ENCODE measurements at regions not wholly inside any gene's neighbourhood (a gene's known extent, or its start where the extent isn't known, plus 50 kb on each side); places are given as distances from the start of the nearest gene placed in this dataset.

- Histone ChIP-seq H3K27ac (no peak overlapping the region), H3K36me3 (replicated peaks in 1 of 2) (no peaks in the 10 kb centered on the region), H3K27me3 (no peaks in the 10 kb centered on the region), H3K4me1 (replicated peaks in 1 of 2) (no peaks in the 10 kb centered on the region), H3K9me3 (replicated peaks in 1 of 3) (no peaks in the 10 kb centered on the region), H3K4me3 (no peak overlapping the region)
- DNase-seq, result no peak
- intact Hi-C loops (cut with DNase I), result no loop called here
- no peak for TF ChIP-seq POLR2A (IDR thresholded peaks at IDR 0.05)
- no peak for TF ChIP-seq CTCF (IDR thresholded peaks at IDR 0.05)
- WGBS, 4 donors, result 59 to 72% (median 71%) methylated on average over 4 of the region's 4 CpGs
These were observed 64.6 kb upstream of the GJB5 start for GRCh38 chr1:34690269-34690668.

GRCh38 chr1:34693081-34693480 is 61.8 kb upstream of the GJB5 start:
- Histone ChIP-seq H3K27ac (no peak overlapping the region), H3K36me3 (replicated peaks in 1 of 2) (no peaks in the 10 kb centered on the region), H3K27me3 (no peaks in the 10 kb centered on the region), H3K4me1 (replicated peaks in 1 of 2) (no peaks in the 10 kb centered on the region), H3K4me3 (no peak overlapping the region), H3K9me3 (replicated peaks in 1 of 3) (no peaks in the 10 kb centered on the region)
- TF ChIP-seq POLR2A (IDR thresholded peaks at IDR 0.05), result no peak
- no peak for TF ChIP-seq CTCF (IDR thresholded peaks at IDR 0.05)
- intact Hi-C loops (cut with DNase I), result no loop called here
- 85 to 95% (median 89%) methylated on average over 2 of the region's 2 CpGs for WGBS, 4 donors
- DNase-seq, result no peak

DNA sequence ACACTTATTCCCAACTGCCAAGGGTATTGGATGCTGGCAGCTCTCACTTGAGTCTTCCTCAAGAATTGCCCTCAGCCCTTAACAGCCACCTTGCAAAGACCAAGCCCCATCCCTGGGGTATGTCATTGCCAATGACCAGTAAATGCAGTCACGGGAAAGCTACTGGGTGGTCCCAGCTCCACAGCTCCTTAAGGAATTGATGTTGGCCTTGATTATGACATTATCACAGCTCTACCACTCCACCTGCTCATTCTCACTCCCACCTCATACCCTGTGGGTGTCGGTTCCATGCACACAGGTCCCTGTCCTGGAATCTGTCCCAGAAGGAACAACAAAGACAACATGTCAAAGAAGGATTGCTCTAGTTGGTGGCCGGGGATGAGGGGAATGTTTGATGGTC is 60.5 kb upstream of the GJB5 start:
- no peaks in the 10 kb centered on the region for H3K36me3 ChIP-seq (replicated peaks in 1 of 2)
- no peaks in the 10 kb centered on the region for H3K9me3 ChIP-seq (replicated peaks in 1 of 3)
- no peak overlapping the region for H3K4me3 ChIP-seq
- no peak overlapping the region for H3K27ac ChIP-seq
- DNase-seq, result no peak
- no peaks in the 10 kb centered on the region for H3K4me1 ChIP-seq (replicated peaks in 1 of 2)
- H3K27me3 ChIP-seq, result no peaks in the 10 kb centered on the region
- TF ChIP-seq POLR2A (IDR thresholded peaks at IDR 0.05) (no peak), CTCF (IDR thresholded peaks at IDR 0.05) (no peak)
- WGBS, 4 donors, result 87 to 91% (median 89%) methylated on average over 3 of the region's 3 CpGs
- intact Hi-C loops (cut with DNase I), result no loop called here

- Histone ChIP-seq H3K36me3 (replicated peaks in 1 of 2) (no peaks in the 10 kb centered on the region), H3K4me3 (no peak overlapping the region), H3K9me3 (replicated peaks in 1 of 3) (no peaks in the 10 kb centered on the region), H3K27ac (no peak overlapping the region), H3K27me3 (no peaks in the 10 kb centered on the region), H3K4me1 (replicated peaks in 1 of 2) (no peaks in the 10 kb centered on the region)
- 81 to 91% (median 89%) methylated on average over 7 of the region's 7 CpGs for WGBS, 4 donors
- TF ChIP-seq POLR2A (IDR thresholded peaks at IDR 0.05), result no peak
- TF ChIP-seq CTCF (IDR thresholded peaks at IDR 0.05), result no peak
- intact Hi-C loops (cut with DNase I), result no loop called here
- no peak for DNase-seq
These were observed 59.3 kb upstream of the GJB5 start for GRCh38 chr1:34695580-34695979.

Data from adrenal gland (tissue), 9 donors.